ENCODE measurements at regions not wholly inside any gene's neighbourhood (a gene's known extent, or its start where the extent isn't known, plus 50 kb on each side); places are given as distances from the start of the nearest gene placed in this dataset.

DNA sequence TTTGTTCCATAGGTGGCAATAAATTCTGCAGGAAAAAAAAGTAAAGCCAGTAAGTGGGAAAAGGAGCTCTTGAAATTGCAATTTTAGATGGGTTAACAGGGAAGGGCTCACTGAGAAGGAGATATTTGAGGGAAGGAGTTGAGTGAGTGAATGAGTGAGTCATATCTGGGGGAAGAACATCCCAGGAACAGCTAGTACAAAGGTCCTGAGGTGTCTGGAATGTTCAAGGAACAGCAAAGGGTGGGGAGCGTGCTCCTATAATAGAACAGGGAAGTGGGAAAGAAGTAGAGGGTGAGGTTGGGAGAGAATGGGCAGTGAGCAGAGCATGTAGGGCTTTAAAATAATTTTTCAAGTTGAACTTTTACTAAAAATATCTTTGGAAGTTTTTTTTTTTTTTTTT lies 68.0 kb upstream of the PSME4 start:
- TF ChIP-seq, protein P1, sequence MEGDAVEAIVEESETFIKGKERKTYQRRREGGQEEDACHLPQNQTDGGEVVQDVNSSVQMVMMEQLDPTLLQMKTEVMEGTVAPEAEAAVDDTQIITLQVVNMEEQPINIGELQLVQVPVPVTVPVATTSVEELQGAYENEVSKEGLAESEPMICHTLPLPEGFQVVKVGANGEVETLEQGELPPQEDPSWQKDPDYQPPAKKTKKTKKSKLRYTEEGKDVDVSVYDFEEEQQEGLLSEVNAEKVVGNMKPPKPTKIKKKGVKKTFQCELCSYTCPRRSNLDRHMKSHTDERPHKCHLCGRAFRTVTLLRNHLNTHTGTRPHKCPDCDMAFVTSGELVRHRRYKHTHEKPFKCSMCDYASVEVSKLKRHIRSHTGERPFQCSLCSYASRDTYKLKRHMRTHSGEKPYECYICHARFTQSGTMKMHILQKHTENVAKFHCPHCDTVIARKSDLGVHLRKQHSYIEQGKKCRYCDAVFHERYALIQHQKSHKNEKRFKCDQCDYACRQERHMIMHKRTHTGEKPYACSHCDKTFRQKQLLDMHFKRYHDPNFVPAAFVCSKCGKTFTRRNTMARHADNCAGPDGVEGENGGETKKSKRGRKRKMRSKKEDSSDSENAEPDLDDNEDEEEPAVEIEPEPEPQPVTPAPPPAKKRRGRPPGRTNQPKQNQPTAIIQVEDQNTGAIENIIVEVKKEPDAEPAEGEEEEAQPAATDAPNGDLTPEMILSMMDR (IDR thresholded peaks at IDR 0.05; ENCODE audit: low read depth, low read length): no peak
- TF ChIP-seq EZH2phosphoT487 (IDR thresholded peaks at IDR 0.05; ENCODE audit: low read depth): no peak

All from OCI-LY3 (cell line).